ENCODE measurements at regions not wholly inside any gene's neighbourhood (a gene's known extent, or its start where the extent isn't known, plus 50 kb on each side); places are given as distances from the start of the nearest gene placed in this dataset.

DNA sequence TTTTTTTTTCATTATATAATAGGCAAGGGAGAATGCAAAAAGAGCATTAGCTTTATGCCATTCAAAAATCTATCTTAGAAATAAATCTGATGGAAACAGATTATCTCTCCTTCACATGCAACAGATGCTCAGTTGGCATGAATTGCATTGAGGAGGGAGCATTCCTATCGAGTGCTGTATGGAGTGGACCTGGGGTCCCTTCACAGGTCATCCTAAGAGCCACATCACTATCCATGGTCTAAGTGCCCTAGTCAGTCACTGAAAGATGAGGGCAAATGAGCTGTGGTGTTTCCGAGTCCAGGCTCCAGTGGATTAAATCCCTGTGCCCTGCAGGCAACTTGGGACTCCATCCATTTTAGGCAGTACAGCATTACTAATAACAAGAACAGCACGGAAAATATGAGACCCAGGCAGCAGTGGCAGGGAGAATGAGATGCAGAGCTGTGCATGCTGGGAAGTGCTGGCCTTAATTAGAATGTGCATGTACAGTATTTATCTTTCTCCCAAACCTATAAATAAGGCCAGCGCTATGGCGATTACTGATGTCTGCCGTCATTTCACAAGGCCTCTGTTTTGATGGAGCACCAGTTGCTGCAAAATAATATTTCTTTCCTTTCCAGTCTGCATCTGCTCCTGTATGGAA lies 512.3 kb upstream of the PLXNA2 start:
- DNase-seq = no peak
- no peak for FAIRE-seq
- intact Hi-C loops (cut with DNase I) = no loop called here
- TF ChIP-seq, protein P1, sequence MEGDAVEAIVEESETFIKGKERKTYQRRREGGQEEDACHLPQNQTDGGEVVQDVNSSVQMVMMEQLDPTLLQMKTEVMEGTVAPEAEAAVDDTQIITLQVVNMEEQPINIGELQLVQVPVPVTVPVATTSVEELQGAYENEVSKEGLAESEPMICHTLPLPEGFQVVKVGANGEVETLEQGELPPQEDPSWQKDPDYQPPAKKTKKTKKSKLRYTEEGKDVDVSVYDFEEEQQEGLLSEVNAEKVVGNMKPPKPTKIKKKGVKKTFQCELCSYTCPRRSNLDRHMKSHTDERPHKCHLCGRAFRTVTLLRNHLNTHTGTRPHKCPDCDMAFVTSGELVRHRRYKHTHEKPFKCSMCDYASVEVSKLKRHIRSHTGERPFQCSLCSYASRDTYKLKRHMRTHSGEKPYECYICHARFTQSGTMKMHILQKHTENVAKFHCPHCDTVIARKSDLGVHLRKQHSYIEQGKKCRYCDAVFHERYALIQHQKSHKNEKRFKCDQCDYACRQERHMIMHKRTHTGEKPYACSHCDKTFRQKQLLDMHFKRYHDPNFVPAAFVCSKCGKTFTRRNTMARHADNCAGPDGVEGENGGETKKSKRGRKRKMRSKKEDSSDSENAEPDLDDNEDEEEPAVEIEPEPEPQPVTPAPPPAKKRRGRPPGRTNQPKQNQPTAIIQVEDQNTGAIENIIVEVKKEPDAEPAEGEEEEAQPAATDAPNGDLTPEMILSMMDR (IDR thresholded peaks at IDR 0.05; ENCODE audit: borderline replicate concordance, extremely low read depth, insufficient read depth) = no peak
- Histone ChIP-seq H3K36me3 (ENCODE audit: control insufficient read depth in 2 of 3, insufficient read depth in 3 of 3, low read length in 3 of 3) (no peaks in the 10 kb centered on the region), H3K27ac (ENCODE audit: low read depth in 2 of 2, low read length in 2 of 2) (no peak overlapping the region), H3K9ac (ENCODE audit: low read length in 3 of 3) (no peak overlapping the region), H3K4me1 (ENCODE audit: control insufficient read depth in 2 of 3, insufficient read depth in 2 of 3, low read depth in 1 of 3, low read length in 3 of 3) (no peaks in the 10 kb centered on the region), H3K9me3 (ENCODE audit: control insufficient read depth in 2 of 3, insufficient read depth in 1 of 3, low read length in 3 of 3) (no peaks in the 10 kb centered on the region), H3K4me3 (ENCODE audit: low read length in 3 of 3) (no peak overlapping the region), H3K27me3 (ENCODE audit: control insufficient read depth, insufficient read depth, low read length) (no peaks in the 10 kb centered on the region)

DNA sequence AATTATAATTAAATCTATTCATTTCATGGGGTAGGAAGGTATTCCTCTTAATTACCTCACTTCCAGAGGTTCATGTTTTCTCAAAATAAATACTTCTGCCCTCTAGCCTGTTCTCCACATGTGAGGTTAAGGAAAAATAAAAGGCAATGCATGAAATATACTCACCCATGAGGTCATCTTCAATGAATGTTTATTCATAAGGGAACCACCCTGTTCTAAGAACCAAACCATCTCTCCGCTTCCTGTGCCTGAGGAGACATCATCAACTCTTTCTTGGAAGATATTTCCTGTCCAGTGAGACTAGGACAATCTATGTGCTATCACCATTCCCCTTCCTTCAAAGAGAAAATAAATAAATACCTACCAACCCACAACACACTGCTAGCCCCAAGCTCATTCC lies 513.7 kb upstream of the PLXNA2 start:
- H3K9me3 ChIP-seq (ENCODE audit: control insufficient read depth in 2 of 3, insufficient read depth in 1 of 3, low read length in 3 of 3) = no peaks in the 10 kb centered on the region
- H3K4me3 ChIP-seq (ENCODE audit: low read length in 3 of 3) = no peak overlapping the region
- no peak overlapping the region for H3K27ac ChIP-seq (ENCODE audit: low read depth in 2 of 2, low read length in 2 of 2)
- H3K9ac ChIP-seq (ENCODE audit: low read length in 3 of 3) = no peak overlapping the region
- no peaks in the 10 kb centered on the region for H3K36me3 ChIP-seq (ENCODE audit: control insufficient read depth in 2 of 3, insufficient read depth in 3 of 3, low read length in 3 of 3)
- FAIRE-seq = no peak
- intact Hi-C loops (cut with DNase I) = no loop called here
- H3K4me1 ChIP-seq (ENCODE audit: control insufficient read depth in 2 of 3, insufficient read depth in 2 of 3, low read depth in 1 of 3, low read length in 3 of 3) = no peaks in the 10 kb centered on the region
- H3K27me3 ChIP-seq (ENCODE audit: control insufficient read depth, insufficient read depth, low read length) = no peaks in the 10 kb centered on the region
- TF ChIP-seq, protein P1 (IDR thresholded peaks at IDR 0.05; ENCODE audit: borderline replicate concordance, extremely low read depth, insufficient read depth) = no peak
- DNase-seq = no peak

- TF ChIP-seq, protein P1 (IDR thresholded peaks at IDR 0.05; ENCODE audit: borderline replicate concordance, extremely low read depth, insufficient read depth) = no peak
- no peak for FAIRE-seq
- Histone ChIP-seq H3K9me3 (ENCODE audit: control insufficient read depth in 2 of 3, insufficient read depth in 1 of 3, low read length in 3 of 3) (no peaks in the 10 kb centered on the region), H3K4me1 (ENCODE audit: control insufficient read depth in 2 of 3, insufficient read depth in 2 of 3, low read depth in 1 of 3, low read length in 3 of 3) (no peaks in the 10 kb centered on the region), H3K36me3 (ENCODE audit: control insufficient read depth in 2 of 3, insufficient read depth in 3 of 3, low read length in 3 of 3) (no peaks in the 10 kb centered on the region), H3K9ac (ENCODE audit: low read length in 3 of 3) (no peak overlapping the region), H3K4me3 (ENCODE audit: low read length in 3 of 3) (no peak overlapping the region), H3K27me3 (ENCODE audit: control insufficient read depth, insufficient read depth, low read length) (no peaks in the 10 kb centered on the region), H3K27ac (ENCODE audit: low read depth in 2 of 2, low read length in 2 of 2) (no peak overlapping the region)
- DNase-seq = no peak
- intact Hi-C loops (cut with DNase I) = no loop called here
These were observed 515.1 kb upstream of the PLXNA2 start for GRCh38 chr1:208759255-208759654.

- no peaks in the 10 kb centered on the region for H3K4me1 ChIP-seq (ENCODE audit: control insufficient read depth in 2 of 3, insufficient read depth in 2 of 3, low read depth in 1 of 3, low read length in 3 of 3)
- intact Hi-C loops (cut with DNase I) = no loop called here
- FAIRE-seq (no peak), DNase-seq (no peak)
- no peaks in the 10 kb centered on the region for H3K27me3 ChIP-seq (ENCODE audit: control insufficient read depth, insufficient read depth, low read length)
- H3K27ac ChIP-seq (ENCODE audit: low read depth in 2 of 2, low read length in 2 of 2) = no peak overlapping the region
- H3K9ac ChIP-seq (ENCODE audit: low read length in 3 of 3) = no peak overlapping the region
- TF ChIP-seq, protein P1 (IDR thresholded peaks at IDR 0.05; ENCODE audit: borderline replicate concordance, extremely low read depth, insufficient read depth) = no peak
- H3K36me3 ChIP-seq (ENCODE audit: control insufficient read depth in 2 of 3, insufficient read depth in 3 of 3, low read length in 3 of 3) = no peaks in the 10 kb centered on the region
- H3K4me3 ChIP-seq (ENCODE audit: low read length in 3 of 3) = no peak overlapping the region
- no peaks in the 10 kb centered on the region for H3K9me3 ChIP-seq (ENCODE audit: control insufficient read depth in 2 of 3, insufficient read depth in 1 of 3, low read length in 3 of 3)
These were observed 519.8 kb upstream of the PLXNA2 start for GRCh38 chr1:208763971-208764370.
